ENCODE measurements at regions not wholly inside any gene's neighbourhood (a gene's known extent, or its start where the extent isn't known, plus 50 kb on each side); places are given as distances from the start of the nearest gene placed in this dataset.
"Not testable (repeated sequence)": the region's sequence is repeated elsewhere in the genome, so short reads cannot be mapped to it uniquely, and the experiment has no call there.

GRCh38 chr2:44056947-44057346 lies 61.2 kb upstream of the LRPPRC start (continued):
- TF ChIP-seq POU5F1 (IDR thresholded peaks at IDR 0.05; ENCODE audit: low read depth, low read length) = no peak

DNA sequence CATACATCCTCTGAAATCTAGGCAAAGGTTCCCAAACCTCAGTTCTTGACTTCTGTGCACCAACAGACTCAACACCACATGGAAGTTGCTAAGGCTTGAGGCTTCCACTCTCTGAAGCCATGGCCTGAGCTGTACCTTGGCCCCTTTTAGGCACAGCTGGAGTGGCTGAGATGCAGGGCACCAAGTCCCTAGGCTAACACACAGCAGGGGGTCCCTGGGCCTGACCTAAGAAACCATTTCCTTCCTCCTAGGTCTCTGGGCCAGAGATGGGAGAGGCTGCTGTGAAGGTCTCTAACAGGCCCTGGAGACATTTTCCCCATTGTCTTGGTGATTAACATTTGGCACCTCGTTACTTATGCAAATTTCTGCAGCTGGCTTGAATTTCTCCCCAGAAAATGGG lies 64.5 kb upstream of the LRPPRC start:
- H3K9me3 ChIP-seq (ENCODE audit: insufficient read depth in 2 of 2, low read depth in 1 of 2, low read length in 1 of 2) = peaks cover 24 to 25% of the 10 kb centered on the region in 2 experiments
- H3K9ac ChIP-seq (replicated peaks in 1 of 4; ENCODE audit: extremely low read depth in 1 of 4, low read depth in 3 of 4, low read length in 3 of 4); H2BK120ac ChIP-seq (replicated peaks; ENCODE audit: low read depth, low read length); H3K18ac ChIP-seq (ENCODE audit: extremely low read depth, low read length); H3K23ac ChIP-seq (ENCODE audit: insufficient read length); POLR2A ChIA-PET (ENCODE audit: partially characterized antibody); H3K79me1 ChIP-seq (ENCODE audit: low read depth, low read length); FAIRE-seq; H2BK15ac ChIP-seq (ENCODE audit: low read length); H3K36me3 ChIP-seq (ENCODE audit: control insufficient read depth in 2 of 4, insufficient read depth in 4 of 4, low read length in 3 of 4); H4K5ac ChIP-seq (ENCODE audit: insufficient read length, low read depth, low read length); H3K79me2 ChIP-seq (ENCODE audit: control insufficient read depth in 1 of 2, insufficient read depth in 2 of 2, low read length in 2 of 2); H3K14ac ChIP-seq (ENCODE audit: insufficient read length); H3K23me2 ChIP-seq (ENCODE audit: low read depth, low read length); H2BK12ac ChIP-seq (ENCODE audit: low read depth, low read length); H3K4me3 ChIP-seq (ENCODE audit: extremely low read depth in 1 of 4, insufficient read depth in 2 of 4, low read depth in 3 of 4, low read length in 4 of 4); H2BK5ac ChIP-seq (ENCODE audit: low read depth, low read length); H4K8ac ChIP-seq (ENCODE audit: extremely low read depth, insufficient read depth, low read length); DNase-seq (ENCODE audit: low read depth in 1 of 2, low spot score in 2 of 2); H4K20me1 ChIP-seq (replicated peaks in 1 of 2; ENCODE audit: control insufficient read depth in 1 of 2, insufficient read depth in 2 of 2, low read length in 2 of 2); H2BK20ac ChIP-seq (ENCODE audit: low read length); H3K4ac ChIP-seq (replicated peaks; ENCODE audit: insufficient read length, low read depth, low read length); H2AFZ ChIP-seq (ENCODE audit: low read length); H3K27ac ChIP-seq (ENCODE audit: low read depth, low read length); H4K91ac ChIP-seq (replicated peaks; ENCODE audit: insufficient read length, low read length); H3K27me3 ChIP-seq (replicated peaks in 1 of 4; ENCODE audit: control insufficient read depth in 3 of 4, extremely low read depth in 1 of 4, insufficient read depth in 3 of 4, low read length in 3 of 4); H3K56ac ChIP-seq (replicated peaks; ENCODE audit: insufficient read length, low read depth, low read length); H3K4me1 ChIP-seq (replicated peaks in 1 of 4; ENCODE audit: control insufficient read depth in 3 of 4, insufficient read depth in 4 of 4, low read length in 3 of 4); H2AK5ac ChIP-seq (ENCODE audit: low read depth, low read length); H3K4me2 ChIP-seq (ENCODE audit: insufficient read depth in 1 of 2, low read depth in 2 of 2, low read length in 2 of 2): not testable (repeated sequence)
- 41% methylated on average over 1 of the region's 1 CpG; no CpG with 5 or more reads in 1 of the 2 experiments for WGBS, 2 experiments (ENCODE audit: extremely low coverage in 1 of 2, insufficient coverage in 1 of 2, insufficient read length in 1 of 2, insufficient replicate concordance in 2 of 2, low coverage in 1 of 2, low lambda C conversion rate in 2 of 2, missing lambda C conversion rate in 1 of 2)
- CTCF ChIA-PET (ENCODE audit: partially characterized antibody) = interaction anchor here (1.3 kb wide), 1 partner anchor 9 kb away, joined by 3 read pairs; no protein-coding TSS in a partner anchor
